ENCODE measurements at regions not wholly inside any gene's neighbourhood (a gene's known extent, or its start where the extent isn't known, plus 50 kb on each side); places are given as distances from the start of the nearest gene placed in this dataset.
"Not testable (repeated sequence)": the region's sequence is repeated elsewhere in the genome, so short reads cannot be mapped to it uniquely, and the experiment has no call there.

DNA sequence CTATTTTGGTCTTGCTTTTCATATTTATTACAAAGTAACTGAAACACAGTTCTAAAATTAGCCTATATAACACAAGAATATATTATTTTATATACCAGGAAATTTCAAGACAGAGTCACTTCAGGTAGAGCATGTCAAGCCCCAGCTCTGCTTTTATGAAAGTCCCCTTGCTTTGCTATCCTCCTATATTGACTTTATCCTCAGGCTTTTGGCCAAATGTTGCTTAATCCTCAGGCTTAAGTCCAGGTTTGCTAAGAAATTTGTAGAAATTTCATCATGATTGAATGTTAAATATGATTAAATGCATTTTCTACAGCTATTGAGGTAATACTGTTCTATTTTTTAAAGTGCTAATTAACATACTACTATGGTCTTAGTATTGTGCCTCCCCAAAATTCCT, 227.6 kb downstream of the FZD1 start:
- Histone ChIP-seq H3K36me3 (ENCODE audit: control insufficient read depth, insufficient read depth, low read length) (no peaks in the 10 kb centered on the region), H3K27me3 (ENCODE audit: control insufficient read depth, insufficient read depth, low read length) (no peaks in the 10 kb centered on the region), H3K4me3 (ENCODE audit: low read depth, low read length) (no peak overlapping the region)
- ChIA-PET CTCF (no interaction called here), POLR2A (no interaction called here)
- no peak for DNase-seq (ENCODE audit: low read depth)
- TF ChIP-seq, protein P1, sequence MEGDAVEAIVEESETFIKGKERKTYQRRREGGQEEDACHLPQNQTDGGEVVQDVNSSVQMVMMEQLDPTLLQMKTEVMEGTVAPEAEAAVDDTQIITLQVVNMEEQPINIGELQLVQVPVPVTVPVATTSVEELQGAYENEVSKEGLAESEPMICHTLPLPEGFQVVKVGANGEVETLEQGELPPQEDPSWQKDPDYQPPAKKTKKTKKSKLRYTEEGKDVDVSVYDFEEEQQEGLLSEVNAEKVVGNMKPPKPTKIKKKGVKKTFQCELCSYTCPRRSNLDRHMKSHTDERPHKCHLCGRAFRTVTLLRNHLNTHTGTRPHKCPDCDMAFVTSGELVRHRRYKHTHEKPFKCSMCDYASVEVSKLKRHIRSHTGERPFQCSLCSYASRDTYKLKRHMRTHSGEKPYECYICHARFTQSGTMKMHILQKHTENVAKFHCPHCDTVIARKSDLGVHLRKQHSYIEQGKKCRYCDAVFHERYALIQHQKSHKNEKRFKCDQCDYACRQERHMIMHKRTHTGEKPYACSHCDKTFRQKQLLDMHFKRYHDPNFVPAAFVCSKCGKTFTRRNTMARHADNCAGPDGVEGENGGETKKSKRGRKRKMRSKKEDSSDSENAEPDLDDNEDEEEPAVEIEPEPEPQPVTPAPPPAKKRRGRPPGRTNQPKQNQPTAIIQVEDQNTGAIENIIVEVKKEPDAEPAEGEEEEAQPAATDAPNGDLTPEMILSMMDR (IDR thresholded peaks at IDR 0.05; ENCODE audit: insufficient read depth, low read depth, low read length), result no peak

DNA sequence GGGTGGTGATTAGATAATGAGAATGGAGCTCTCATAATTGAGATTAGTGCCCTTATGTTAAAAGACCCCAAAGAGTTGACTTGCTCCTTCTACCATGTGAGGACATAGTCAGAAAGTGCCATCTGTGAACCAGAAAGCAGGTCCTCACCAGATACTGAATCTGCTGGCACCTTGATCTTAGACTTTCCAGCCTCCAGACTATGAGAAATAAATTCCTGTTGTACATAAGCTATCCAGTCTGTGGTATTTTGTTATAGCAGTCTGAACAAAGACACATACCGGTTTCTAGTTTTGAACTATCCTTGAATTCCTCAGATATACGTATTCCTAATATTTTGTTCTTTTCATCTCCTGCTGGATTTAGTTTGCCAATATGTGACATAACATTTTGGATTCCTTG, 228.1 kb downstream of the FZD1 start:
- no peaks in the 10 kb centered on the region for H3K36me3 ChIP-seq (ENCODE audit: control insufficient read depth, insufficient read depth, low read length)
- ChIA-PET POLR2A (no interaction called here), CTCF (no interaction called here)
- no peak for DNase-seq (ENCODE audit: low read depth)
- TF ChIP-seq, protein P1 (IDR thresholded peaks at IDR 0.05; ENCODE audit: insufficient read depth, low read depth, low read length), result no peak
- no peaks in the 10 kb centered on the region for H3K27me3 ChIP-seq (ENCODE audit: control insufficient read depth, insufficient read depth, low read length)
- H3K4me3 ChIP-seq (ENCODE audit: low read depth, low read length), result no peak overlapping the region

DNA sequence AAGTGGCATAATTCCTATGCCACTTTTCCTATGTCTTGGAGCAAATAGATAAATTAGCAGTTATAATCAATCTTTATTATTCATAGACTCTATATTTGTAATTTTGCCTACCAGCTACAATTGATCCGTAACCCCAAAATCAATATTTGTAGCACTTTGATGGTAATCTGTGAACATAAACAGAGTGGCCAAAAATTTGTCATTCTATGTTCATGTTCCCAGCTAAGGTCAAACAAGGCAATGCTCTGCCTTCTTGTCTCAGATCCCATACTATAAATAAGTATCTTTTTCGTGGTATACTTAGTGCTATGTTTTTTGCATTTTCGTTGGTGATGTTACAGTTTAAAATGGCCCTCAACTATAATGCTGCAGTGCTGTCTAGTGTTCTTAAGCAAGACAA, 228.5 kb downstream of the FZD1 start:
- Histone ChIP-seq H3K4me3 (ENCODE audit: low read depth, low read length) (no peak overlapping the region), H3K36me3 (ENCODE audit: control insufficient read depth, insufficient read depth, low read length) (no peaks in the 10 kb centered on the region), H3K27me3 (ENCODE audit: control insufficient read depth, insufficient read depth, low read length) (no peaks in the 10 kb centered on the region)
- DNase-seq (ENCODE audit: low read depth), result no peak
- CTCF ChIA-PET, result interaction anchor here (0.6 kb wide), 1 partner anchor 39 kb away, joined by 3 read pairs; no protein-coding TSS in a partner anchor
- POLR2A ChIA-PET, result no interaction called here
- TF ChIP-seq, protein P1 (IDR thresholded peaks at IDR 0.05; ENCODE audit: insufficient read depth, low read depth, low read length), result no peak

DNA sequence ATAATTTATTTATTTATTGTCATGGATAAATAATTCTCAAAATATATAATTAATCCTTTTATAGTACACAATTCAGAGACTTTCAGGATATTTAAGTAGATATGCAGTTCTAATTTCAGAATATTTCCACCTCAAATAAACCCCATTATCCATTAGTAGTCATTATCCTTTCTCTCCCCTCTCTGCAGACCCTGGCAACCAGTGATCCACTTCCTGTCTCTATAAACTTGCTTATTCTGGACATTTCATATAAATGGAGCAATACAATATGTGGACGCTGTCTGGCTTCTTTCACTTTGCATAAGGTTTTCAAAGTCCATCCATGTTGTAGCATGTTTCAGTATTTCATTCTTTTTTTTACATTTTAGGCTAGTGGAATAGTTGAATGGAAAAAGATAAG, 230.2 kb downstream of the FZD1 start:
- Histone ChIP-seq H3K27me3 (ENCODE audit: control insufficient read depth, insufficient read depth, low read length) (no peaks in the 10 kb centered on the region), H3K4me3 (ENCODE audit: low read depth, low read length) (no peak overlapping the region), H3K36me3 (ENCODE audit: control insufficient read depth, insufficient read depth, low read length) (no peaks in the 10 kb centered on the region)
- DNase-seq (ENCODE audit: low read depth), result no peak
- TF ChIP-seq, protein P1 (IDR thresholded peaks at IDR 0.05; ENCODE audit: insufficient read depth, low read depth, low read length), result no peak
- CTCF ChIA-PET, result no interaction called here
- POLR2A ChIA-PET, result no interaction called here

GRCh38 chr7:91496251-91496820, 232.1 kb downstream of the FZD1 start:
- CTCF ChIA-PET, result no interaction called here
- POLR2A ChIA-PET, result no interaction called here
- no peak overlapping the region for H3K4me3 ChIP-seq (ENCODE audit: low read depth, low read length)
- no peak for DNase-seq (ENCODE audit: low read depth)
- no peaks in the 10 kb centered on the region for H3K27me3 ChIP-seq (ENCODE audit: control insufficient read depth, insufficient read depth, low read length)
- H3K36me3 ChIP-seq (ENCODE audit: control insufficient read depth, insufficient read depth, low read length), result no peaks in the 10 kb centered on the region
- TF ChIP-seq, protein P1 (IDR thresholded peaks at IDR 0.05; ENCODE audit: insufficient read depth, low read depth, low read length), result no peak

DNA sequence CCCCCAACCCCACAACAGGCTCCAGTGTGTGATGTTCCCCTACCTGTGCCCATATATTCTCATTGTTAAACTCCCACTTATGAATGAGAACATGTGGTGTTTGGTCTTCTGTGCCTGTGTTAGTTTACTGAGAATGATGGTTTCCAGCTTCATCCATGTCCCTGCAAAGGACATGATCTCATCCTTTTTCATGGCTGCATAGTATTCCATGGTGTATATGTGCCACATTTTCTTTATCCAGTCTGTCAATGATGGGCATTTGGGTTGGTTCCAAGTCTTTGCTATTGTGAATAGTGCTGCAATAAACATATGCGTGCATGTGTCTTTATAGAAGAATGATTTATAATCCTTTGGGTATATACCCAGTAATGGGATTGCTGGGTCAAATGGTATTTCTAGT, 233.0 kb downstream of the FZD1 start:
- H3K4me3 ChIP-seq (ENCODE audit: low read depth, low read length); DNase-seq (ENCODE audit: low read depth); H3K27me3 ChIP-seq (ENCODE audit: control insufficient read depth, insufficient read depth, low read length); CTCF ChIA-PET; POLR2A ChIA-PET; H3K36me3 ChIP-seq (ENCODE audit: control insufficient read depth, insufficient read depth, low read length): not testable (repeated sequence)
